Stomach (tissue), 4 donors: ENCODE measurements at regions not wholly inside any gene's neighbourhood (a gene's known extent, or its start where the extent isn't known, plus 50 kb on each side); places are given as distances from the start of the nearest gene placed in this dataset.

Experiments used
- CTCF ChIP-seq, 7 experiments: fragments of 450-650 bp in 4 of 7; fragments of 200-600 bp in 3 of 7; sonication (generic) in 3 of 7; IDR thresholded peaks; one replicate each; pipeline ENCODE4 v1.5.1; 2016 to 2019; ENCODE audit warnings: antibody characterized with exemption in 7 of 7, control low read depth in 2 of 7, mild to moderate bottlenecking in 1 of 7
- POLR2A ChIP-seq, 4 donors: fragments of 450-650 bp; IDR thresholded peaks; one replicate each; pipeline ENCODE4 v1.6.1; 2016; ENCODE audit warnings: antibody characterized with exemption in 4 of 4, control low read depth in 2 of 4, mild to moderate bottlenecking in 1 of 4, moderate library complexity in 1 of 4

- TF ChIP-seq POLR2A (IDR thresholded peaks at IDR 0.05) (no peak), CTCF (IDR thresholded peaks at IDR 0.05) (no peak)
Observed at GRCh38 chr7:17512181-17512675, 213.8 kb downstream of the AHR start.
